ENCODE measurements at regions not wholly inside any gene's neighbourhood (a gene's known extent, or its start where the extent isn't known, plus 50 kb on each side); places are given as distances from the start of the nearest gene placed in this dataset.
A peak's percentile ranks its signal among the peaks of the same experiment; 100 is the strongest.

GRCh38 chr11:24226606-24227005 lies 270.2 kb upstream of the LUZP2 start:
- DNase-seq: no peak
- Histone ChIP-seq H3K27me3 (no peaks in the 10 kb centered on the region), H3K9me3 (replicated peaks in 1 of 3) (no peaks in the 10 kb centered on the region), H3K4me3 (no peak overlapping the region), H3K4me1 (replicated peaks in 1 of 2) (no peaks in the 10 kb centered on the region), H3K27ac (no peak overlapping the region), H3K36me3 (replicated peaks in 1 of 2) (no peaks in the 10 kb centered on the region)
- TF ChIP-seq CTCF (IDR thresholded peaks at IDR 0.05): no peak
- TF ChIP-seq POLR2A (IDR thresholded peaks at IDR 0.05): no peak
- WGBS, 4 donors: 71 to 90% (median 84%) methylated on average over 1 of the region's 1 CpG
- intact Hi-C loops (cut with DNase I): no loop called here

DNA sequence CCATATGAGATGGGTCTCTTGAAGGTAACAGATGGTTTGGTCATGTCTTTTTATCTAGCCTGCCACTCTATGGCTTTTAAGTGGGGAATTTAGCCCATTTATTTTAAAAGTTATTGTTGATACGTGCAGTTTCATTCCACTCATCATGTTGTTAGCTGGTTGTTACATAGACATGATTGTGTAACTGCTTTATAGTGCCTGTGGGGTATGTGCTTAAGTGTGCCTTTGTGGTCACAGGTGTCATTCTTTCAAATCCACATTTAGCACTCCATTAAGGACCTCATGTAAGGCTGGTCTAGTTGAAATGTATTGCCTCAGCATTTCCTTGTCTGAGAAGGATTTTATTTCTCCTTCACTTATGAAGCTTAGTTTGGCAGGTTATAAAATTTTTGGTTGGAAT lies 263.8 kb upstream of the LUZP2 start:
- intact Hi-C loops (cut with DNase I): no loop called here
- H3K9me3 ChIP-seq (replicated peaks in 1 of 3): no peaks in the 10 kb centered on the region
- H3K27ac ChIP-seq: no peak overlapping the region
- no peak for DNase-seq
- H3K36me3 ChIP-seq (replicated peaks in 1 of 2): no peaks in the 10 kb centered on the region
- TF ChIP-seq POLR2A (IDR thresholded peaks at IDR 0.05): no peak
- no peak for TF ChIP-seq CTCF (IDR thresholded peaks at IDR 0.05)
- no peaks in the 10 kb centered on the region for H3K27me3 ChIP-seq
- H3K4me1 ChIP-seq (replicated peaks in 1 of 2): no peaks in the 10 kb centered on the region
- H3K4me3 ChIP-seq: no peak overlapping the region
- WGBS, 4 donors: 87 to 100% (median 93%) methylated on average over 1 of the region's 1 CpG

DNA sequence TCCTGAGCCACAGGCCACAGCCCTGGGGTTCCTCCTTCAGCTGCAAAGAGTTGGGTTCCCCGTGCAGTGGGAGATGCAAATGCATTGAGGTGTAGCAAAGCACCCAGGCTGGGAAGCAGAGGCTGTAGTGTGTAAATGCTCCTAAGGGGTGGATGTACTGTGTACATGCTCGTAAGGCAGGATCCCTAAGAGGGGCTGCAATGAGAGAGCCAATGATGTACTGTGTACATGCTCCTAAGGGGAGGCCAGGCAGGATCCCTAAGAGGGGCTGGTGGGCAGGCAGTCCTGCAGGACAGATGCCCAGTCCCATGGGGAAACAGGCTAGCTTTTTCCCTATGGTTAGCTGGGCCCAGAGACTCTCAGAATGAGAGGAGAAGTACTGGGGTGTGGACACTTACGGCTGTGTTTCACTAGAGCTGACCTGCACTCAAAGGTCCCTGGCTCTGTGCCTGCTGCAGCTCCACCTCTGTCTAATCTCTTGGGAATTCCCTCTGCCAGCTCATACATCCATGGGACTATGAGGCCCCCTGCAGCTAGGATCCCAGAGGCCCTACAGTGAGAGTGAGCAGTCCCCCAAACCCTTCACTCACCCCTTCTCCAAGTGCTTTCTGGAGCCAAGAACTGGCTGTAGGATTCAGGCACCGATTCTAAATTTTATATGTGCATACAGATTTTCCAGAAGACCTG lies 261.9 kb upstream of the LUZP2 start:
- TF ChIP-seq CTCF (IDR thresholded peaks at IDR 0.05) (no peak), POLR2A (IDR thresholded peaks at IDR 0.05) (no peak)
- Histone ChIP-seq H3K27ac (no peak overlapping the region), H3K4me1 (replicated peaks in 1 of 2) (no peaks in the 10 kb centered on the region), H3K9me3 (replicated peaks in 1 of 3) (no peaks in the 10 kb centered on the region), H3K4me3 (no peak overlapping the region), H3K36me3 (replicated peaks in 1 of 2) (no peaks in the 10 kb centered on the region), H3K27me3 (no peaks in the 10 kb centered on the region)
- intact Hi-C loops (cut with DNase I): no loop called here
- peak in 2 of 7 donors; percentile 1 to 14 for DNase-seq
- 72 to 85% (median 81%) methylated on average over 3 to 4 of the region's 4 CpGs for WGBS, 4 donors

- intact Hi-C loops (cut with DNase I): no loop called here
- TF ChIP-seq POLR2A (IDR thresholded peaks at IDR 0.05) (no peak), CTCF (IDR thresholded peaks at IDR 0.05) (no peak)
- Histone ChIP-seq H3K36me3 (replicated peaks in 1 of 2) (no peaks in the 10 kb centered on the region), H3K4me1 (replicated peaks in 1 of 2) (no peaks in the 10 kb centered on the region), H3K27ac (no peak overlapping the region), H3K27me3 (no peaks in the 10 kb centered on the region), H3K4me3 (no peak overlapping the region), H3K9me3 (replicated peaks in 1 of 3) (no peaks in the 10 kb centered on the region)
- DNase-seq: no peak
- WGBS, 4 donors: 82 to 87% (median 86%) methylated on average over 3 of the region's 3 CpGs
Observed at GRCh38 chr11:24238771-24239645, 257.8 kb upstream of the LUZP2 start.
